Activated naive CD8-positive, alpha-beta T cell treated with anti-CD3 and anti-CD28 coated beads, Interleukin-2, amount 10 ng/mL, durations not matched to agents 7 days and 5 days (primary cell): ENCODE measurements at regions not wholly inside any gene's neighbourhood (a gene's known extent, or its start where the extent isn't known, plus 50 kb on each side); places are given as distances from the start of the nearest gene placed in this dataset.

Source experiments
- ATAC-seq: fragments of 150-1000 bp; cut with Tn5 transposase; one replicate; pipeline ENCODE4 v1.10.0; 2021; ENCODE audit warnings: low read depth, moderate library complexity
- POLR2A ChIA-PET: fragments of 350-600 bp; sonication (Branson Sonifier 250); formaldehyde crosslinking; loops from one replicate; lab custom pipeline; 2021; ENCODE audit warnings: antibody characterized with exemption; lab: Charles Lee
- DNase-seq: peaks from one replicate; pipeline ENCODE4 v3.0.0; 2021
- H3K27ac Mint-ChIP-seq: one replicate; pipeline ENCODE4 v1.8.0; 2022; ENCODE audit warnings: mild to moderate bottlenecking, mixed read lengths
- H3K27me3 Mint-ChIP-seq: one replicate; pipeline ENCODE4 v1.8.0; 2022; ENCODE audit warnings: mild to moderate bottlenecking, moderate library complexity, mixed read lengths
- H3K36me3 Mint-ChIP-seq: one replicate; pipeline ENCODE4 v1.8.0; 2021; ENCODE audit warnings: mild to moderate bottlenecking, mixed read lengths
- H3K4me1 Mint-ChIP-seq: one replicate; pipeline ENCODE4 v1.8.0; 2021; ENCODE audit warnings: mixed read lengths
- H3K4me3 Mint-ChIP-seq: one replicate; pipeline ENCODE4 v1.8.0; 2022; ENCODE audit warnings: mild to moderate bottlenecking, moderate library complexity, mixed read lengths
- H3K9me3 Mint-ChIP-seq: one replicate; pipeline ENCODE4 v1.8.0; 2021; ENCODE audit warnings: mixed read lengths

DNA sequence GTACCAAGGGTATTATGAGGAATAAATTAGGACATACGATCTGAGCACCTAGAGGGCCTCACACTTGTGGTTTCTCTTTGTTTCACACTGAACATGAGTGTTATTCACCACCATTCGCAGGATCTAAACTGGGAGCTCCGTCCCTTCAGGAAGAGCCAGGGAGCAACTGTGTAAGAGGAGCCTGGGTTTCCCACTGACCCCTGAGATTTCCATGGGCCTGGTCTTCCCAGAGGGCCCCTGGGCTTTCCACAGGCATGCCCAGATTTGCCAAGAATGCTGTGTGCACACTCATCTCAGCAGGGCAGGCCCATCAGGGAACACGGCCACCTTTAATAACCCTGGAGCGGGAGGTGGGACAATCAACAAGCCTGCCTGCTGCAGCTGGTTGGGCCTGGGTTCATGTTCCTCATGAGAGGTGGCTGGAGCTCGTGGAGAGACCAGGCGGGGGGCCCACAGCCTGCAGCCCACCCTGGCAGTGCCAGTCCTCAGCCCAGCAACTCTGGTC lies 416.8 kb upstream of the MYT1L start:
- ATAC-seq: no peak
- no peak for DNase-seq
- POLR2A ChIA-PET: no interaction called here
- Mint-ChIP-seq H3K4me1 (no peaks in the 10 kb centered on the region), H3K27ac (no peak overlapping the region), H3K9me3 (peaks cover 7% of the 10 kb centered on the region), H3K4me3 (no peak overlapping the region), H3K27me3 (peaks cover 1% of the 10 kb centered on the region), H3K36me3 (no peaks in the 10 kb centered on the region)

DNA sequence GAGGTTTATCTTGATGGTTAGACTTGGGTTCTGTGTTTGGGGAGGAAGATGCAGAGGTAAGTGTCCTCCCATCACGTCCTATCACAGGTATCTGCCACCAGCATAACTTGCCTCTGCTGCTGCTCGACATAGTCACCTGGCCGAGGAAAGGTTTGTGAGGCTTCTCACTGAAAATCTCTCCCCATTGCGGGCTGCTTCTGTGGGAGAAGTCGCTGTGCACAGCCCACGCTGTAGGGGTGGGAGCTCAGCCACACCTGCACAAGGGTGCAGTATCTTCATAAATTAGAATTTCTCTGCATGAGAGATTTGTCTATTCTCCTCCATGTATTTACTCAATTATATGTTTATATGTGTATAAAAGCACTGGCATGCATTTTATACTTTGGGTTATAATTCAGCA lies 415.7 kb upstream of the MYT1L start:
- POLR2A ChIA-PET: no interaction called here
- H3K4me3 Mint-ChIP-seq: no peak overlapping the region
- H3K36me3 Mint-ChIP-seq: no peaks in the 10 kb centered on the region
- ATAC-seq (no peak), DNase-seq (no peak)
- peaks cover 5% of the 10 kb centered on the region for H3K9me3 Mint-ChIP-seq
- no peak overlapping the region for H3K27ac Mint-ChIP-seq
- peaks cover 1% of the 10 kb centered on the region for H3K27me3 Mint-ChIP-seq
- no peaks in the 10 kb centered on the region for H3K4me1 Mint-ChIP-seq

DNA sequence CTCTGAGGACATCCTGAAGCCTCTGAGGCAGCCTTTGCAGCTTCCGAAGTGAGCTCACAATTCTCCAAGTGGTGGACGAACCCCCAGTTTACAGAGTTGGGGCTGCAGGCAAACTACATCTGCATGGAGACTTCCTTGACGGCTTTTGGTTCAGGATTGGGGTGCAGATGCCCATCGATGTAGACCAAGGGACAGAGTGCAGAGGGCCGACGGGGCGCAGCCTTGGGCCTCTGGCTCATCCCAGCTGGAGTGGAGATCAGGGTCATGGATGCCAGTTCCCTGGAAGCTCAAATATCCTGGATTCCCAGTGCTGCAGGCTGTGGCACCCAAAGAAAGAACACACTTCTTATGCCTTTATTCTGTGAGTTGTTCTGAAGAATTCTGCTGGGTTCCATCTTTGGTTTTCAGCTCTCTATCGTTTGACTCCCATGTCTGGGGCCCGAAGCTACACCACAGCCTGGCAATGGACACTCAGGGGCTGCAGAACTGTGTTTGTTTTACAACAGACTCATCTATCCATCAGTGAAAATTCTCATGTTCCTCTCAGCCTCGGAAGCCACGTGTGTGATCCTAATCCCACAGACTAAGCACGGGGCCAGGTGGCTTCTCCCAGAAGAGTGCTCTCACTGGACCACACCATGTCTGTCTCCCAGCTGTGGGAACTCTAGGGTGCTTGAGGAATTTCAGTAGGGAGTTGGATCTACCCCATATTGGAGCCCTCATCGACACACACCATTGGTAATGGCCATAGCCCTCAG lies 414.1 kb upstream of the MYT1L start:
- DNase-seq (no peak), ATAC-seq (no peak)
- no peaks in the 10 kb centered on the region for H3K27me3 Mint-ChIP-seq
- no peaks in the 10 kb centered on the region for H3K36me3 Mint-ChIP-seq
- no peak overlapping the region for H3K27ac Mint-ChIP-seq
- POLR2A ChIA-PET: no interaction called here
- no peaks in the 10 kb centered on the region for H3K4me1 Mint-ChIP-seq
- H3K4me3 Mint-ChIP-seq: no peak overlapping the region
- peaks cover 3% of the 10 kb centered on the region for H3K9me3 Mint-ChIP-seq

DNA sequence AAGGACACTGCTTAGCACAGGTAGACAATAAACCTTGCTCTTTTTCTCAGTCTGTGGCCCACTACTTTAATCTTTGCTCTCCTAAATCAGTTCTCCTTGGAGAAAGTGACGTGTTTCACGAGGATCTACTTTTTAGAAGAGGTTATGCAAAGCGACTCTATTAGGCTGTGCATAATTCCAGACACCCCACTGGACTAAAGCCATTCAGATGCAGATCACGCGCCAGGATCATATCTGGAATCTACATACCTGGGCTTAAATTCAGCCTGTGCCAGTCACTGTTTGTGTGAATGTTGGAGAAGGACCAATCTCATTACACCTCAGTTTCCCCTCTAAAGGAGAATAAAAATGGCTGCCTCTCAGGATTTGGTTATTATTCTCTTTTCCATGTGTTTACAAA lies 413.0 kb upstream of the MYT1L start:
- POLR2A ChIA-PET: no interaction called here
- Mint-ChIP-seq H3K4me1 (no peaks in the 10 kb centered on the region), H3K9me3 (no peaks in the 10 kb centered on the region), H3K36me3 (no peaks in the 10 kb centered on the region), H3K27me3 (no peaks in the 10 kb centered on the region), H3K4me3 (no peak overlapping the region), H3K27ac (no peak overlapping the region)
- DNase-seq (no peak), ATAC-seq (no peak)

DNA sequence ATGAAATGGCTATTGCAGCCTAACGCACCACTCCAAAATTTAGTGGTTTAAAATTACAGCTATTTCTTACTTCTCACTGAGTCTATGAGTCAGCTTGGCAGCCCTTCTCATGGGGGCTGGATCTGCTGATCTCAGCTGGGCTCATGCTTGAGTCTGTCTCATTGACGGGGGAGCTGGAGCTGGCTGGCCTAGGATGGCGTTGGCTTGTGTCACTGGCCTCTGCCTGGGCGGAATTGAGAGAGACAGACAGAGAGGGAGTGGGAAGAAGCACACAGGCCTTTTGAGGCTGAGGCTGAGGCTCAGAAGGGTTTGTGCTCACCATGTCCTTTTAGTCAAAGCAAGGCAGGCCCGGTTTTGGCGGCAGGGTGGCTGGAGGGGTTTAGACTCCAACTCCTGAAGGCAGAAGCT lies 412.1 kb upstream of the MYT1L start:
- H3K27me3 Mint-ChIP-seq: no peaks in the 10 kb centered on the region
- ATAC-seq (no peak), DNase-seq (no peak)
- no peaks in the 10 kb centered on the region for H3K9me3 Mint-ChIP-seq
- H3K4me3 Mint-ChIP-seq: no peak overlapping the region
- H3K4me1 Mint-ChIP-seq: no peaks in the 10 kb centered on the region
- H3K36me3 Mint-ChIP-seq: no peaks in the 10 kb centered on the region
- H3K27ac Mint-ChIP-seq: no peak overlapping the region
- POLR2A ChIA-PET: no interaction called here

DNA sequence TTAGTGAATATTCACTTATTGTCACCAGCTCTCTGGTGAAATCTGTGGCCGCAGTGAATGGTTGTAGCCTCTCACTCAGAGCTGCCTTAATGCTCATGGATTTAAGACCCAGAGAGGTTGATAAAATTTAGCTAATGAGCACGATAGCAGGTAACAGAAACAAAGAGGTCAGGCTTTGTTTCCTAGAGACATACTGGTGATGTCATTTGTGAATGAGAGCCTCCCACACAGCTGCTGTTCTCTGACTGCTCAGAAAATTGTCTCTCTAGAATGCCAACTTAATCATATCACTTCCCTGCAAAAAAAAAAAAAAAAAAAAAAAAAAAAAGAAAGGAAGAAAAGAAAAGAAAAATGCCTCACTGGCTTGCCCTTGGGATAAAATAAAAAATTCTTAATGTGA lies 411.7 kb upstream of the MYT1L start:
- H3K27ac Mint-ChIP-seq: no peak overlapping the region
- ATAC-seq (no peak), DNase-seq (no peak)
- no peak overlapping the region for H3K4me3 Mint-ChIP-seq
- no peaks in the 10 kb centered on the region for H3K4me1 Mint-ChIP-seq
- POLR2A ChIA-PET: no interaction called here
- no peaks in the 10 kb centered on the region for H3K36me3 Mint-ChIP-seq
- H3K27me3 Mint-ChIP-seq: no peaks in the 10 kb centered on the region
- no peaks in the 10 kb centered on the region for H3K9me3 Mint-ChIP-seq

DNA sequence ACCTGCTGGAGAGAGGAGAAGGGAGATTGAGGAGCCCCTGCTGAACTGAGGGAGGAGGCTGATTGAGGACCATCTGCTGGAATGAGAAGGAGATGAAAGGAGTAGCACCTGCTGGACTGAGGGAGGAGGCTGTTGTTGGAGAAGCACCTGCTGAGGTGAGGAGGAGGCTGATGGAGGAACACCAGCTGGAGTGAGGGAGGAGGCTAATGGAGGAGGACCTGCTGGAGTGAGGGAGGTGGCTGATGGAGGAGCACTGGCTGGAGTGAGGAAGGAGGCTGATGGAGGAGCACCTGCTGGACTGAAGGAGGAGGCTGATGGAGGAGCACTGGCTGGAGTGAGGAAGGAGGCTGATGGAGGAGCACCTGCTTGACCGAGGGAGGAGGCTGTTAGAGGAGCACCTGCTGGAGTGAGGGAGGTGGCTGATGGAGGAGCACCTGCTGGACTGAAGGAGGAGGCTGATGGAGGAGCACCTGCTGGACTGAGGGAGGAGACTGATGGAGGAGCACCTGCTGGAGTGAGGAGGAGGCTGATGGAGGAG lies 409.2 kb upstream of the MYT1L start:
- ATAC-seq: no peak
- Mint-ChIP-seq H3K36me3 (no peaks in the 10 kb centered on the region), H3K27ac (no peak overlapping the region), H3K9me3 (no peaks in the 10 kb centered on the region), H3K4me3 (no peak overlapping the region), H3K4me1 (no peaks in the 10 kb centered on the region), H3K27me3 (no peaks in the 10 kb centered on the region)
- DNase-seq: no peak
- POLR2A ChIA-PET: no interaction called here

DNA sequence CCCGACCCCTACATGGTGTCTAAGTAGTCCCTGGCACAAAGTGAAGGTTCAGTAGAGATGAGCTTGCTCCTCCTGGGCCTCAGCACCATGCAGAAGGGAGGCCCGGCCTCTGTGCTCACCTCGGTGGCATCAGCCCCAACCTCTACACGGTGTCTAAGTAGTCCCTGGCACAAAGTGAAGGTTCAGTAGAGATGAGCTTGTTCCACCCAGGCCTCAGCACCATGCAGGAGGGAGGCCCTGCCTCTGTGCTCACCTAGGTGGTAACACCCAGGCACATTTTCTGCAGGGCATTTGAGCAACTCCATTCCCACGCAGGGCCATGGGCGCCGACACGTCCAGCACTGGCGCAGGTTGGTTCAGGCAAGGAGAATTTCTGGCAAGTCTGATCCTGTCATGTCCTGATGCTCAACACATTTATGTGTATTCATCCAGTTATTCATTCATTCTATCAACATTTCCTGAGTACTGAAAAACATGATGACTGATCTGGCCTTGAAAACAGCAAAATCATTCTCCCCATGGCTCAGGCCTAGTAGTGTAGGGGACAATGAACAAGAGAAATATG lies 408.2 kb upstream of the MYT1L start:
- Mint-ChIP-seq H3K4me3 (no peak overlapping the region), H3K27me3 (no peaks in the 10 kb centered on the region), H3K4me1 (no peaks in the 10 kb centered on the region), H3K36me3 (no peaks in the 10 kb centered on the region), H3K9me3 (no peaks in the 10 kb centered on the region), H3K27ac (no peak overlapping the region)
- DNase-seq (no peak), ATAC-seq (no peak)
- POLR2A ChIA-PET: no interaction called here

DNA sequence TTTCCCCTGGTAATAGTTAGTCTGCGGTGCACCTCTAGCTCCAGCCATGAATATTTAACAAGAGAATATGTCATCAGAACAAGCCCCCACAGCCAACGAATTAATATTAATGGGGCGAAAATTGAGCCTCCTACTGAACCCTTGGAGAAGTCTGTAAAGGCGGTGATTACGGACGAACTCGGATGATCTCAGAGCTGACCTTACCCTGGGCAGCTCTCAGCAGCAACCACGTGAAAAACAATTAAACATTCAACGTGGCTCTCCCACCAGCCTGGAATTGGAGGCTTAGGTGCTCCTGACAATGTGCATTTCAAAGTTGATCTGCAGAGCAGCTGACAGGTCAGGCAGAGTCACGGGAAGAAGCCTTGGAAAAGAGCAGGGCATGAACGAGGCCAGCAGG lies 407.6 kb upstream of the MYT1L start:
- ATAC-seq (no peak), DNase-seq (no peak)
- Mint-ChIP-seq H3K4me3 (no peak overlapping the region), H3K4me1 (no peaks in the 10 kb centered on the region), H3K27me3 (no peaks in the 10 kb centered on the region), H3K36me3 (no peaks in the 10 kb centered on the region), H3K9me3 (no peaks in the 10 kb centered on the region), H3K27ac (no peak overlapping the region)
- POLR2A ChIA-PET: no interaction called here

DNA sequence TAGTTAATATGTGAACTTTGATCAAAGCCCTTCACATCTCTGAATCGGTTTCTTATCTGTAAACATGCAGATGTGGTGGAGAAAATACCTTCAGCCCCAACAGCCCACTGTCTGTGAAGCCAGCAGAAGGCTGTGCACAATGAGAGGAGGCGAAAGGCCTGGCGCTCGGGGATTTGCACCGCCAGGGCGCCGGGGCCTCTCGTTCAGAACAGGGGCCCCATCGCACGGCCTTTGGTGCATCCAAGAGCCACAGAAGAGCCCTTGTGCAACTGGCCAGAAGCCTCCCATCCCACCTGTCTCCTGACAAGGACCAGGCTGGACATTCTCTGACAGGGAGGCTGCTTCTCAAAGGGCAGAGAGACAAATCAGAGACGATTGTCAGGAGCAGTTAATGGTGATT lies 407.2 kb upstream of the MYT1L start:
- no peak overlapping the region for H3K4me3 Mint-ChIP-seq
- POLR2A ChIA-PET: no interaction called here
- DNase-seq (no peak), ATAC-seq (no peak)
- no peaks in the 10 kb centered on the region for H3K27me3 Mint-ChIP-seq
- no peaks in the 10 kb centered on the region for H3K36me3 Mint-ChIP-seq
- no peaks in the 10 kb centered on the region for H3K9me3 Mint-ChIP-seq
- no peaks in the 10 kb centered on the region for H3K4me1 Mint-ChIP-seq
- no peak overlapping the region for H3K27ac Mint-ChIP-seq

DNA sequence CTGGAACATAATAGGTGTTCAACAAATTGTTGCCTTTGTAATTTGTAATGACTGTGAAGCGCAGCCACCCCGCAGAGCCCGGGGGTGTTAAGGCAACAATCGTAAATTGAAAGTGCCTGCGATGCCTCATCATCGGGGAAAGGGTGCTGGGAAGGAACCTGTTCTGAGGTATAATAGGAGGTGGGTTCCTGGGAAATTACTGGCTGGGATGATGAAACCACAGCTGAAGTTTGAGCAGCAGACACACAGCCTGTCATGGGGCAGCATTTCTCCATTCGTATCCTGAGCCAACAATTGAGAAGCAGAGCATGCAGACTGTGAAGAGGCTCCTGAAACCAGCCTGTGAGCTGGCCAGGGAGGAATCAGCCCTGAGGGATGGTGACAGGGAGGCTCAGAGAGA lies 404.0 kb upstream of the MYT1L start:
- H3K27ac Mint-ChIP-seq: no peak overlapping the region
- no peak overlapping the region for H3K4me3 Mint-ChIP-seq
- ATAC-seq (no peak), DNase-seq (no peak)
- POLR2A ChIA-PET: no interaction called here
- H3K27me3 Mint-ChIP-seq: no peaks in the 10 kb centered on the region
- H3K4me1 Mint-ChIP-seq: no peaks in the 10 kb centered on the region
- no peaks in the 10 kb centered on the region for H3K36me3 Mint-ChIP-seq
- no peaks in the 10 kb centered on the region for H3K9me3 Mint-ChIP-seq

DNA sequence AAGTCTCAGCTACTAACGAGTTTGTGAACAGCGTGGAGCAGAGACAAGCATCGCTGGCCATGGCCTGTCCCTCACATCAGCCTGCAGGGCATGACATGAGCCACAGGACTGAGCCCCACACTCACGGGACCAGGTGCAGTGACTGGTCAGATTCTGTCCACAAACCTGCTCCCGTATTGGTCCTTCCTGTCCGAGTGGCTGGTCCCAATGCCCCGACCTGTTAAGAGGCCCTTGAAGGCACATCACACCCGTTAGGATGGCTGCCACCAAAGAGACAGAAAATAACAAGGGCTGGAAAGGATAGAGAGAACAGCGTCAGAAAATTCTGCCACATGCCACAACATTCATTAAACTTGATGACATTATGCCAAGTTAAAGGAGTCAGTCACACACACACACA lies 403.2 kb upstream of the MYT1L start:
- POLR2A ChIA-PET: no interaction called here
- Mint-ChIP-seq H3K36me3 (no peaks in the 10 kb centered on the region), H3K9me3 (no peaks in the 10 kb centered on the region), H3K27me3 (no peaks in the 10 kb centered on the region), H3K27ac (no peak overlapping the region), H3K4me3 (no peak overlapping the region), H3K4me1 (no peaks in the 10 kb centered on the region)
- ATAC-seq: no peak
- no peak for DNase-seq

DNA sequence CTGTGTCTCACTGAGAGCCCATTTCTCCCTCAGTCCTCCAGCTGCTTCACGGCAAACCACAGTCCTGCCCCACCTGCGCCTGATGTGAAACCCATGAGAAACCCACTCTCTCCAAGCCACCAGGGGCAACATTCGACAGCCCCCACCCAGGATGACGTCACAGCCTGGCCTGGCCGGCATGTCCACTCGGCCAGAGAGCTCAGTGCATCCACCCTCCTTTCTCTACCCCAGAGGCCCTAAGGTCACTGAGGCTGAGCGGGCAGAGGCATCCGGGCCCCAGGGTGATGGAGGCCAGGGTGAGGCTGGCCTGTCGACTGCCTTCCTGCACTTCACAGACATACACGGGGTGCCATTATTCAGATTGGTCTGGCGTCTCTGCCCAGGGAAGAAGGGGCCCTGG lies 402.7 kb upstream of the MYT1L start:
- POLR2A ChIA-PET: no interaction called here
- no peaks in the 10 kb centered on the region for H3K36me3 Mint-ChIP-seq
- ATAC-seq: no peak
- no peaks in the 10 kb centered on the region for H3K9me3 Mint-ChIP-seq
- no peak overlapping the region for H3K27ac Mint-ChIP-seq
- no peaks in the 10 kb centered on the region for H3K27me3 Mint-ChIP-seq
- DNase-seq: no peak
- no peak overlapping the region for H3K4me3 Mint-ChIP-seq
- H3K4me1 Mint-ChIP-seq: no peaks in the 10 kb centered on the region

DNA sequence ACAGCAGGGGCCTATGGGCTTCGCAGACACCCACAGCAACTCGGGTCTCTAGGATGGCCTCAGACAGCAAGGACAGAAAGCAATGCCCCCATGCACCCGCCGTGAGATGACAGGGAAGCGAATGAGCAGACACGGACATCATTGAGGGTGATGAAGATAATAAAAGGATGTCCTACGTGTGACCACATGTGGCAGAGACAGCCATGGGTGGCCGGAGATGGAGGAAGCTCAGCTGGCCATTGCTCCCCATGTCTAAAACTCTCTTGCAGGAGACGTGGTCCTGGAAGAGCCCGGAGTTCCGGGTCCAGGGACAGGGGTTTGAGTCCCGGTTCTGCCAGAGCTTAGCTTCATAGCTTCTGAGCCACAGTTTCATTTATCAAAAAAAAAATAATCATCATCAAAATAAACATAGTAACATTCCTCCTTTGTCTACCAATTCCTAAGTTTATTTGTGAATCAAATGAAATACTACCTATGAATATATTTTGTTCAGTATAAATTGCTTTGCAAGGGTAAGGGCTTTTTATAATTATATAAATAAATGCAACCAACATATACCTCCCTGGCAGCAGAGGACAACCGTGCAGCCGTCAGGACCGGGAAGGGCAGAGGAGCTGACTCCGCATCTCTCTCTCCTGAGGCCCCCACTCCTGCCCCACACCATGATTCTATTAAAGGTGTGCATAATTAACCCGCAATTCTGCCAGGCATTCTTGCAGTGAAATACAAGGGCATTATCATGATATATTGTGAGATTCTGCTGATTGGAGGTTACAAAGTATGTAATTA lies 401.4 kb upstream of the MYT1L start:
- ATAC-seq (no peak), DNase-seq (no peak)
- Mint-ChIP-seq H3K4me3 (no peak overlapping the region), H3K36me3 (no peaks in the 10 kb centered on the region), H3K27ac (no peak overlapping the region), H3K27me3 (no peaks in the 10 kb centered on the region), H3K9me3 (no peaks in the 10 kb centered on the region), H3K4me1 (no peaks in the 10 kb centered on the region)
- POLR2A ChIA-PET: no interaction called here
